Mucosa of stomach (tissue), 1 donor: ENCODE measurements at regions not wholly inside any gene's neighbourhood (a gene's known extent, or its start where the extent isn't known, plus 50 kb on each side); places are given as distances from the start of the nearest gene placed in this dataset.
"Not testable (repeated sequence)": the region's sequence is repeated elsewhere in the genome, so short reads cannot be mapped to it uniquely, and the experiment has no call there.

Experiments
- H3K27me3 ChIP-seq: one replicate; pipeline ENCODE4 v1.7.0; 2013; ENCODE audit warnings: mild to moderate bottlenecking, low read length; ENCODE audit not compliant: control insufficient read depth, insufficient read depth
- H3K36me3 ChIP-seq: one replicate; pipeline ENCODE4 v1.7.0; 2013; ENCODE audit warnings: low read length; ENCODE audit not compliant: control insufficient read depth, insufficient read depth
- H3K4me1 ChIP-seq: one replicate; pipeline ENCODE4 v1.7.0; 2013; ENCODE audit warnings: mild to moderate bottlenecking, low read length; ENCODE audit not compliant: control insufficient read depth, insufficient read depth
- H3K4me3 ChIP-seq: one replicate; pipeline ENCODE4 v1.7.0; 2013; ENCODE audit warnings: low read length
- H3K9ac ChIP-seq: one replicate; pipeline ENCODE4 v1.7.0; 2013; ENCODE audit warnings: mild to moderate bottlenecking, low read length, moderate library complexity
- H3K9me3 ChIP-seq: one replicate; pipeline ENCODE4 v1.7.0; 2013; ENCODE audit warnings: mild to moderate bottlenecking, low read length, moderate library complexity; ENCODE audit not compliant: control insufficient read depth
- donor health status: Pancreatic carcinoma.

DNA sequence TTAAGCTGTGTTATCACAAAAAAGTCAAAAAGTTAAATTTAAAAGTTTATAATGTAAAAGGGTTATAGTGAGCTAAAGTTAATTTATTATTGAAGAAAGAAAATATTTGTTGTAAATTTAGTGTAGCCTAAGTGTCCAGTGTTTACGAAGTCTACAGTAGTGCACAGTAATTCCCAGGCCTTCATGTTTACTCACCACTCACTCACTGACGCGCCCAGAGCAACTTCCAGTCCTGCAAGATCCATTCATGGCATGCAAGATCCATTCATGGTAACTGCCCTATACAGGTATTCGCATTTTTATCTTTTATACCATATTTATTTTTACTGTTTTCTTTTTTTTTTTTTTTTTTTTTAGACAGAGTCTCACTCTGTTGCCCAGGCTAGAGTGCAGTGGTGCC is 69.5 kb downstream of the TPRA1 start:
- Histone ChIP-seq H3K27me3 (no peaks in the 10 kb centered on the region), H3K36me3 (no peaks in the 10 kb centered on the region), H3K4me1 (peaks cover 5% of the 10 kb centered on the region), H3K9ac (no peak overlapping the region), H3K9me3 (no peaks in the 10 kb centered on the region), H3K4me3 (no peak overlapping the region)

DNA sequence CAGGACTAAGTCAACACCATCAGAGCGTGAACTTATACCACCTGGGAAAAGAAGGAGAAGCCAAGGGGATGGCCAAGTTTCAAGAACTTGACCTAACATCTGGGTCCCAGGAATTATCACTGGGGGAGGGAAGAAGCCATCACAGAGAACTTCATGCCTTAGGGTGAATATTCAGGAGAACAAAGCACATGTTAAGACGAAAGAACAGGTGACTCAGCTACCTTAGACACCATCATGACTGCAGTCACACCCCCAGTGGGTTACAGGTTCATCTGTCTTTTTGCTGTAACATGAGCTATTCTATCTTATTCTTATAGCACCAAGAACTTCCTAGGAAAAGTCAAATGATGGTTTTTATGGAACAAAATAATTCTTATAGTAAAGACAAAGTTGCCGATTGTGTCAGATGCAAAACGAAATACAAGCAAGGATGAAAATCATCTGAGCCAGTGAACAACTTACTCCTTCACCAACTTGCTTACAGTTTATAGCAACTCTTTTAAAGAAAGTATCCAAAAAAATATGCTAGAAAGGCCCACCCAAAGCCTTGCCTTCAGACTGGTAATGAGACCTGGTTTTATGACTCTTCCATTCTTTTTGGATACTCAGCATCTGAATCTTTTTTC is 72.0 kb downstream of the TPRA1 start:
- Histone ChIP-seq H3K27me3 (no peaks in the 10 kb centered on the region), H3K36me3 (no peaks in the 10 kb centered on the region), H3K9me3 (no peaks in the 10 kb centered on the region), H3K4me3 (no peak overlapping the region), H3K9ac (no peak overlapping the region), H3K4me1 (peaks cover 5% of the 10 kb centered on the region)

DNA sequence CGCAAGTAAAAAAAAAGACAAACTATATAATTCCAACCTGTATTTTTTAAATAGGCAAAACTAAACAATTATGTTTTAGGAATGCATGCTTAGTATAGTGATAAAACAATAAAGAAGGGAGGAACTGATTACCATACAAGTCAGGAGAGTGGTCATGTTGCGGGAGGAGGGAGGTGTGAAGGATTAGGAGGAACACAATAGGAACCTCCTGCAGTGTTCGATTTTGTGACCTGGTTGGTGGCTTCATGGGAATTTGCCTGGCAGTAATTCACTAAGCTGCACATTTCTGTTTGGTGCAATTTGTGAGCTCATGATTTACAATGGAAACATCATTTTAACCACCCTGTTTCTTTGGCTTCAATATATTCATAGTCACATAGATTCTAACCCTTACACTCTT is 78.3 kb downstream of the TPRA1 start:
- Histone ChIP-seq H3K9me3 (no peaks in the 10 kb centered on the region), H3K4me3 (no peak overlapping the region), H3K9ac (no peak overlapping the region)

DNA sequence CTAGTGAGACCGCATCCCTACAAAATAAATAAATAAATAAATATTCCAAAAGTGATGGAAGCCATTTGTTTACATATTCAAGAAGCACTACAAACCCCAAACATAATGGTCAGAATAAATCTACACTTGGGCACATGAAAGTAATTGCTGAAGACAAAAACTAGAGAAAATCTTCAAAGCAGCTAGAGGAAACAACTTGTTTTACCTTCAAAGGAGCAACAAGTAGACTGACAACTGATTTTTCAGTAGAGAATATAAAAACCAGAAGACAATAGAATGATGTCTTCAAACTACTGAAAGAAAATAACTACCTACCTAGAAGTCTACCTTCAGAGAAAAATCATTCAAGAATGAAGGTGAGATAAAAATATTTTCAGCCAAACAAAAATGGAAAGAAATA is 89.4 kb downstream of the TPRA1 start:
- Histone ChIP-seq H3K36me3 (no peaks in the 10 kb centered on the region), H3K9me3 (no peaks in the 10 kb centered on the region), H3K4me3 (no peak overlapping the region), H3K27me3 (peaks cover 9% of the 10 kb centered on the region), H3K9ac (no peak overlapping the region), H3K4me1 (no peaks in the 10 kb centered on the region)

More for the DNA sequence above, 78.3 kb downstream of the TPRA1 start:
- Histone ChIP-seq H3K4me1 (no peaks in the 10 kb centered on the region), H3K36me3 (no peaks in the 10 kb centered on the region), H3K27me3 (no peaks in the 10 kb centered on the region)

DNA sequence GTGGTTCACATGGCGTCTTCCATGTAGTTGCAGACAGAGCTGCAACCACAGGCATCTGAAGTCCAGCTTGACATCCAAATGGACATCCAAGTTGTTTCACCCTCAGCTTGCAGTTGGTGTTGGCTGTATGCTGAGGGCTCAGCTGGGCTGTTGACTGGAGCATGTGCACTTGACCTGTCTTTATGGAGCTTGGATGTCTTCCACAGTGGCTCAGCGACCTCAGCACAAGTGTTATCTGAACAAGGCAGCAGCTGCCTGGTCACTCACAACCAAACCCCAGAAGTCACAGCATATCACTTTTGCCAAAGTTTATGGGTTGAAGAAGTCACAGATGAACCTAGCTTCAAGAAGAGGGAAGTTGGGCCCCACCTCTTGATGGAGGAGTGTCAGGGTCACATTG is 92.9 kb downstream of the TPRA1 start:
- H3K4me1 ChIP-seq, result no peaks in the 10 kb centered on the region
- H3K9ac ChIP-seq, result no peak overlapping the region
- H3K9me3 ChIP-seq, result no peaks in the 10 kb centered on the region
- peaks cover 9% of the 10 kb centered on the region for H3K27me3 ChIP-seq
- no peaks in the 10 kb centered on the region for H3K36me3 ChIP-seq
- H3K4me3 ChIP-seq, result no peak overlapping the region

DNA sequence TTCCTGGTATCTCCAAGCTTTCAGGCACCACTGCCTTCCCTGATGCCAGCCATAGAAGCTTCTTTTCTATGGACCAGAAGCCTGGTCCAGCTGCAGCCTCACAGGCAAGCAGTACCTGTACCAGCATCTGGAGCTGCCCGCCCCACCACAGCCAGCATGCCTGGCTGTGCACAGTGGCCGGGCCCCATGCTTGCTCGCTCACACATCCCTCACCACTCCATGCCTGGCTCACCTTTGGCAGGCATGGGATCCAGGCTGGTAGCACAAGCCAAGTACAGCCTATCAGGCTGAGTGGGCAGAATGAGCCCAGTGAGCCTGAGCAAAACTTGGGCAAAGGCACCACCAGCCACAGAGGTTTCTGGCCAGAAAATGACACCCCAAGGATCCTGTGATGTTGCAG is 93.4 kb downstream of the TPRA1 start:
- Histone ChIP-seq H3K36me3 (no peaks in the 10 kb centered on the region), H3K4me1 (no peaks in the 10 kb centered on the region), H3K9me3 (no peaks in the 10 kb centered on the region), H3K27me3 (peaks cover 9% of the 10 kb centered on the region), H3K9ac (no peak overlapping the region), H3K4me3 (no peak overlapping the region)

DNA sequence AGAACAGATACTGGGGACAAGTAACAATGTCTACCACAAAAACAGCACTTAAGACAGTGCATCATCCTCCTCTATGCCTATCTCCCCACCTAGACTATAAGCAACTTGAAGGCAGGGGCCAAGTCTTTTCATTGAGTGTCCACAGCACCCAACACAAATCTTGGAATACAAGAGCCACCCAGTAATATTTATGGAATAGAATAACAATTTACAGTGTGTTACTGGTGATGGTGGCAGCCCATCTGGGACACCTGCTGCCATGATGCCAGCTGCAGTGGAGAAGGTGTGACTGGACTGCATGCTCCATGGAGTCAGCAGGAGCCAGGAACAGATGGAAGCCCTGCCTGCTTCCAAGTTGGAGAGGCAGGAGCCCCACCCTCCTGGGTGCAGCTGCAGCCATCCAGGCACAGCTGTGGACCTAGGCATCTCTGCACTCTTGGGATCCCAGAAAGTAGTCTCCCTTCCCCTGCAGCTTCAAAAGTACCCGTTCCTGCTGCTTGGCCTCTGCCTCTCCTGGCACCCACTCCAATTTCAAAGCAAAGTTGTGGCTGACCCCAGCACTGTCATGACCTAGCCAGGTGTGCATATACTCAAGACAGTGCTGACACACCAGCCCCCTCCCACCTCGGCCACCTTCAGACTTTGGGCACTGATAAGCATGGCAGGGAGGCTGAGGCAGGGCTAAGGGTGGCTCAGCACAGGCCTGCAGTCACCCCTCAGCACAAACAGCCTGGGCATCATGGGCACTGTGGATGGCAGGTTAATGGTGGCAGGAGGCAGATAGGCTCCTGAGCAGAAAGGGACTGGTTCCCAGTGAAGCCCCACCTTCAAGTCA is 94.5 kb downstream of the TPRA1 start:
- Histone ChIP-seq H3K36me3 (no peaks in the 10 kb centered on the region), H3K4me1 (no peaks in the 10 kb centered on the region), H3K4me3 (no peak overlapping the region), H3K9me3 (no peaks in the 10 kb centered on the region), H3K27me3 (peaks cover 9% of the 10 kb centered on the region), H3K9ac (no peak overlapping the region)

DNA sequence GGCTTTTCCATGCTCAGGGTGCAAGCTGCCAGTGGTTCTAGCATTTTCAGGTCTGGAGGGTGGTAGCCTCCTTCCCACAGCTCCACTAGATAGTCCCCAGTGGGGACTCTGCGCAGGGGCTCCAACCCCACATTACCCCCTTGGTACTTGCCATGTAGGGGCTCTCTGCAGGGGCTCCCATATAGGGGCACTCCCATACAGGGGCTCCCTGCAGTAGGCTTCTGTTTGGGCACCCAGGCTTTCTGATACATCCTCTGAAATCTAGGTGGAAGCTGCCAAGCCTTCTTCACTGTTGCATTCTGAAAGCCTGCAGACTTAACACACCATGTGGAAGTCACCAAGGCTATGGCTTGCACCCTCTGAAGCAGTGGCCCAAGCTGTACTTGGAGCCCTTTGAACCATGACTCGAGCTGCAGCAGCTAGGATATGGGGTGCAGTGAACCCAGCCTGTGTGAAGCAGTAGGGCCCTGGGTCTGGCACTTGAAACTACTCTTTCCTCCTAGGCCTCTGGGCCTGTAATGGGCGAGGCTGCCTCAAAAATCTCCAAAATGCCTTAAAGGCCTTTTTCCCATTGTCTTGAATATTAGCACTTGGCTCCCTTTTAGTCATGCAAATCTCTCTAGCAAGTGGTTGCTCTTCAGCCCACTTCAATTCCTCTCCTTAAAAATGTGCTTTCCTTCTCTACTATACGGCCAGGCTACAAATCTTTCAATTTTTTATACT is 96.4 kb downstream of the TPRA1 start:
- peaks cover 9% of the 10 kb centered on the region for H3K27me3 ChIP-seq
- no peaks in the 10 kb centered on the region for H3K36me3 ChIP-seq
- H3K4me1 ChIP-seq, result no peaks in the 10 kb centered on the region
- H3K9ac ChIP-seq, result no peak overlapping the region
- H3K4me3 ChIP-seq, result no peak overlapping the region
- H3K9me3 ChIP-seq, result no peaks in the 10 kb centered on the region

DNA sequence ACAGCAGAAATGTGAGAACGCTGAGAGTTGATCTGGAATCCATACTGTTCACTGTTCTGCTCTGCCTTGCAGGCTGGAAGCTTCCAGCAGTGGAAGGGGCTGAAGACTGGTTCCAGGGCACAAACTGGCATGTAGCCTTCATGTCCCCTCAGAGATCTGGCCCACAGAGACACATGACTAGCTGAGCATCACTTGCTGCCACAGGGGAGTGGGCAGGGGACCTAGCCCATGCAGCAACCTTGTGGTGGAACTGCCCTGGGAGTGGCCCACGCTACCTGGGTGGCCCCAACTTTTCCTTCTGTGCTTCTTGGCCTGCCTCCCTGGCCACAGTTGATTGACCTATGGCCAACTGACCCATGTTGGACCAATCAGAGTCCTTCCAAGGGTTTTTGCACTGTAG is 98.1 kb downstream of the TPRA1 start:
- H3K27me3 ChIP-seq, result peaks cover 3% of the 10 kb centered on the region
- no peaks in the 10 kb centered on the region for H3K9me3 ChIP-seq
- no peaks in the 10 kb centered on the region for H3K4me1 ChIP-seq
- no peak overlapping the region for H3K9ac ChIP-seq
- no peaks in the 10 kb centered on the region for H3K36me3 ChIP-seq
- no peak overlapping the region for H3K4me3 ChIP-seq

DNA sequence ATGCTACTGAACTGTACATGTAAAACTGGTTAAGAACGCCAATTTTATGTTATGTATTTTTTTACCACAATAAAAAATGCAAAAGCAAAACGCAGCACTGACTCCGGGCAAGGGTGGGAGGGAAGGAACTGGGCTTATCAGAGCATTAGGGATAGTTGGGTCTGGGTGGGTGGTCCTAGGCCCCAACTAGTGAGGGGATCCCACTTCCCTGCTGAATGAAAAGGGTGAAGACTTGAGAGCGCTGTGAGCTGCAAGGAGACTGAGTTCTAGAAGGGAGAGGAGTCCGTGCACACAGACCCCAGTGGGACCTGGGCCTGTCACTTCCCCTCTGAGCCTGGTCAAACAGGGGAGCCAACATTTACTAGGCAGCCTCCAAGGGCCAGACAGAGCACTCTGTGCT is 98.6 kb downstream of the TPRA1 start:
- H3K27me3 ChIP-seq, result no peaks in the 10 kb centered on the region
- H3K36me3 ChIP-seq, result no peaks in the 10 kb centered on the region
- no peak overlapping the region for H3K9ac ChIP-seq
- no peaks in the 10 kb centered on the region for H3K9me3 ChIP-seq
- H3K4me3 ChIP-seq, result no peak overlapping the region
- no peaks in the 10 kb centered on the region for H3K4me1 ChIP-seq

DNA sequence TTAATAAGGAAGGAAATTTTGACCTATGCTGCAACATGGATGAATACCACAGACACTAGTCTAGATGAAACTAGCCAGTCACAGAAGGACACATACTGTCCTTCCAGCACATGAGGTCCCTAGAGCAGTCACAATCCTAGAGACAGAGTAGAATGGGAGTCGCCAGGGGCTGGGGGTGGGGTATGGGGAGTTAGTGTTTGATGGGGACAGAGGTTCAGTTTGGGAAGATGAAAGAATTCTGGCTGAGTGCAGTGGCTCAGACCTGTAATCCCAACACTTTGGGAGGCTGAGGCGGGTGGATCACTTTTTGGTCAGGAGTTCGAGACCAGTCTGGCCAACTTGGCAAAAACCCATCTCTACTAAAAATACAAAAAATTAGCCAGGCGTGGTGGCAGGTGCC is 99.2 kb downstream of the TPRA1 start:
- H3K4me3 ChIP-seq, result no peak overlapping the region
- no peaks in the 10 kb centered on the region for H3K9me3 ChIP-seq

DNA sequence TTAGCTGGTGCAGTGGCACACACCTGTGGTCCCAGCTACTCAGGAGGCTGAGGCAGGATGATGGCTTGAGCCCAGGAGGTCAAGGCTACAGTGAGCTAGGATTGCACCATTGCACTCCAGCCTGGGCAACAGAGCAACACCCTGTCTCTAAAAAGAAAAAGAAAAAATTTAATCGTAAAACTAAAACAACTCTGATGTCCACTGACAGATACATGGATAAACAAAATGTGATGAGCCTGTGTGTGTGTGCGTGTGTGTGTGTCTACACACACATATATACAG is 99.6 kb downstream of the TPRA1 start:
- not testable (repeated sequence) for H3K9ac ChIP-seq, H3K4me1 ChIP-seq, H3K27me3 ChIP-seq, H3K36me3 ChIP-seq, H3K4me3 ChIP-seq, H3K9me3 ChIP-seq

More for the DNA sequence above, 99.2 kb downstream of the TPRA1 start:
- Histone ChIP-seq H3K36me3 (no peaks in the 10 kb centered on the region), H3K9ac (no peak overlapping the region), H3K27me3 (no peaks in the 10 kb centered on the region), H3K4me1 (no peaks in the 10 kb centered on the region)
